HG03108 (cell line): ENCODE measurements at regions not wholly inside any gene's neighbourhood (a gene's known extent, or its start where the extent isn't known, plus 50 kb on each side); places are given as distances from the start of the nearest gene placed in this dataset.
"Not testable (repeated sequence)": the region's sequence is repeated elsewhere in the genome, so short reads cannot be mapped to it uniquely, and the experiment has no call there.

Experiments used
- ATAC-seq: cut with Tn5 transposase; IDR thresholded peaks from one replicate; pipeline ENCODE4 v1.9.1; 2021; ENCODE audit warnings: moderate library complexity; ENCODE audit not compliant: unreplicated experiment

GRCh38 chr17:14581186-14581830 is 280.4 kb downstream of the HS3ST3B1 start:
- ATAC-seq: no peak

GRCh38 chr17:14580499-14580898 is 279.6 kb downstream of the HS3ST3B1 start:
- no peak for ATAC-seq

GRCh38 chr17:14579716-14580115 is 278.8 kb downstream of the HS3ST3B1 start:
- no peak for ATAC-seq

- no peak for ATAC-seq
Observed at GRCh38 chr17:14575471-14575953, 274.6 kb downstream of the HS3ST3B1 start.

GRCh38 chr17:14560325-14560724 is 259.4 kb downstream of the HS3ST3B1 start:
- not testable (repeated sequence) for ATAC-seq

- ATAC-seq: no peak
Observed at GRCh38 chr17:14559264-14560119, 258.6 kb downstream of the HS3ST3B1 start.

GRCh38 chr17:14557480-14557879 is 256.6 kb downstream of the HS3ST3B1 start:
- no peak for ATAC-seq

GRCh38 chr17:14553847-14554246 is 253.0 kb downstream of the HS3ST3B1 start:
- ATAC-seq: no peak

GRCh38 chr17:14552306-14552705 is 251.4 kb downstream of the HS3ST3B1 start:
- ATAC-seq: no peak

- ATAC-seq: no peak
Observed at GRCh38 chr17:14547556-14547955, 246.7 kb downstream of the HS3ST3B1 start.

GRCh38 chr17:14547016-14547415 is 246.1 kb downstream of the HS3ST3B1 start:
- no peak for ATAC-seq

GRCh38 chr17:14545156-14545906 is 244.4 kb downstream of the HS3ST3B1 start:
- ATAC-seq: no peak

- ATAC-seq: no peak
Observed at GRCh38 chr17:14541714-14542113, 240.8 kb downstream of the HS3ST3B1 start.

- no peak for ATAC-seq
Observed at GRCh38 chr17:14539801-14540200, 238.9 kb downstream of the HS3ST3B1 start.

GRCh38 chr17:14532242-14532641 is 231.4 kb downstream of the HS3ST3B1 start:
- not testable (repeated sequence) for ATAC-seq

- no peak for ATAC-seq
Observed at GRCh38 chr17:14525551-14526455, 224.9 kb downstream of the HS3ST3B1 start.

GRCh38 chr17:14522795-14523387 is 222.0 kb downstream of the HS3ST3B1 start:
- no peak for ATAC-seq

- ATAC-seq: not testable (repeated sequence)
Observed at GRCh38 chr17:14518919-14519318, 218.0 kb downstream of the HS3ST3B1 start.

- ATAC-seq: no peak
Observed at GRCh38 chr17:14514973-14515372, 214.1 kb downstream of the HS3ST3B1 start.

- ATAC-seq: no peak
Observed at GRCh38 chr17:14513835-14514234, 213.0 kb downstream of the HS3ST3B1 start.
